ENCODE measurements at regions not wholly inside any gene's neighbourhood (a gene's known extent, or its start where the extent isn't known, plus 50 kb on each side); places are given as distances from the start of the nearest gene placed in this dataset.

- Histone ChIP-seq H3K4me1 (no peaks in the 10 kb centered on the region), H3K9me3 (no peaks in the 10 kb centered on the region), H3K9ac (no peak overlapping the region), H3K27me3 (no peaks in the 10 kb centered on the region), H3K36me3 (no peaks in the 10 kb centered on the region), H4K20me1 (no peaks in the 10 kb centered on the region), H3K4me3 (no peak overlapping the region), H3K4me2 (no peak overlapping the region), H3K27ac (no peak overlapping the region)
- no peak for TF ChIP-seq Cebpa-rat (IDR thresholded peaks at IDR 0.05)
These were observed 638.5 kb downstream of the COL12A1 start for GRCh38 chr6:74567281-74567922.

GRCh38 chr6:74557236-74557635 is 648.6 kb downstream of the COL12A1 start:
- Histone ChIP-seq H3K27me3 (no peaks in the 10 kb centered on the region), H3K4me3 (no peak overlapping the region), H3K27ac (no peak overlapping the region), H3K36me3 (no peaks in the 10 kb centered on the region), H4K20me1 (no peaks in the 10 kb centered on the region), H3K9me3 (no peaks in the 10 kb centered on the region), H3K4me2 (no peak overlapping the region), H3K9ac (no peak overlapping the region), H3K4me1 (no peaks in the 10 kb centered on the region)
- TF ChIP-seq Cebpa-rat (IDR thresholded peaks at IDR 0.05): no peak

DNA sequence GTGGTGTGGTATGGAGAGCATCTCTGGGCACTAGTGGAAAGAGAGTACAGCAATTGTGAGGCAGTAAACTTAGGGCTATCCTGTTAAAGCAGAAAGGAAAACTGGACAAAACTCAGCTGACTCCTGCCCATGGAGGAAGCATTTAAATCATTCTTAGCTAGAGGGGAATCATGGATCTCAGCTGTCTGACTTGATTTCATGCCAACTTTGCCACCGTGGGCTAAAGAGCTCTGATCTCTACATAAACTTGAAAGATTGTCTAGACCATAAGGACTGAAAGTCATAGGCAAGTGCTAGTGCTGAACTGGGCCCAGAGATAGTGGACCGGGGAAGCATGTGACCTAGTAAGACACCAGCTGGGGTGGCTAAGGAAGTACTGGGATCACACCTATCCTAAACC is 651.8 kb downstream of the COL12A1 start:
- no peak overlapping the region for H3K4me3 ChIP-seq
- no peaks in the 10 kb centered on the region for H3K27me3 ChIP-seq
- no peak for TF ChIP-seq Cebpa-rat (IDR thresholded peaks at IDR 0.05)
- H3K9ac ChIP-seq: no peak overlapping the region
- no peaks in the 10 kb centered on the region for H3K9me3 ChIP-seq
- no peaks in the 10 kb centered on the region for H3K36me3 ChIP-seq
- H3K4me1 ChIP-seq: no peaks in the 10 kb centered on the region
- H3K27ac ChIP-seq: no peak overlapping the region
- H4K20me1 ChIP-seq: no peaks in the 10 kb centered on the region
- no peak overlapping the region for H3K4me2 ChIP-seq

- Histone ChIP-seq H3K4me2 (no peak overlapping the region), H3K27ac (no peak overlapping the region)
- no peak for TF ChIP-seq Cebpa-rat (IDR thresholded peaks at IDR 0.05)
These were observed 654.0 kb downstream of the COL12A1 start for GRCh38 chr6:74551896-74552295.

GRCh38 chr6:74550821-74551220 is 655.0 kb downstream of the COL12A1 start:
- Histone ChIP-seq H3K4me1 (no peaks in the 10 kb centered on the region), H3K27ac (no peak overlapping the region), H3K36me3 (no peaks in the 10 kb centered on the region), H4K20me1 (no peaks in the 10 kb centered on the region), H3K9me3 (no peaks in the 10 kb centered on the region), H3K4me2 (no peak overlapping the region), H3K9ac (no peak overlapping the region), H3K4me3 (no peak overlapping the region), H3K27me3 (no peaks in the 10 kb centered on the region)
- no peak for TF ChIP-seq Cebpa-rat (IDR thresholded peaks at IDR 0.05)

More at GRCh38 chr6:74551896-74552295, 654.0 kb downstream of the COL12A1 start:
- Histone ChIP-seq H3K4me3 (no peak overlapping the region), H3K9me3 (no peaks in the 10 kb centered on the region), H4K20me1 (no peaks in the 10 kb centered on the region), H3K36me3 (no peaks in the 10 kb centered on the region), H3K4me1 (no peaks in the 10 kb centered on the region), H3K9ac (no peak overlapping the region), H3K27me3 (no peaks in the 10 kb centered on the region)

DNA sequence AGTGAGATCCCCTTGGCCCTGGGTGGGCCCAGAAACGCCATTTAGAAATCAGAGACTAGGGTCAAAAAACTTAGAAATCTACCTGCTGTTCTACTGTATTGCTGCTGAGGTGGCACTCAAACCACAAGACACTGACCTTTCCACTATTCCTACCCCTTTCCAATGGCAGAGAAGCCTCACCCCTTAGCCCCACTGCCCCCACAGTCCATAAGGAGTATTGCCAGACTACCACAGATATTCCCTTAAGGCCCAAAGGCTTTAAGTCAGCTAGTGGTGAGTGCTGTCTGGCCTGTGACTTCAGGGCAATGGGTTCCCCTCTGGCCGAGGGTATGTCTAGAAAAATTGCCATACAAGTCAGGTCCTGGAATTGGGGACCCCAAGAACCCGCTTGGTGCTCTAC is 656.1 kb downstream of the COL12A1 start:
- H3K9me3 ChIP-seq: no peaks in the 10 kb centered on the region
- H3K36me3 ChIP-seq: no peaks in the 10 kb centered on the region

DNA sequence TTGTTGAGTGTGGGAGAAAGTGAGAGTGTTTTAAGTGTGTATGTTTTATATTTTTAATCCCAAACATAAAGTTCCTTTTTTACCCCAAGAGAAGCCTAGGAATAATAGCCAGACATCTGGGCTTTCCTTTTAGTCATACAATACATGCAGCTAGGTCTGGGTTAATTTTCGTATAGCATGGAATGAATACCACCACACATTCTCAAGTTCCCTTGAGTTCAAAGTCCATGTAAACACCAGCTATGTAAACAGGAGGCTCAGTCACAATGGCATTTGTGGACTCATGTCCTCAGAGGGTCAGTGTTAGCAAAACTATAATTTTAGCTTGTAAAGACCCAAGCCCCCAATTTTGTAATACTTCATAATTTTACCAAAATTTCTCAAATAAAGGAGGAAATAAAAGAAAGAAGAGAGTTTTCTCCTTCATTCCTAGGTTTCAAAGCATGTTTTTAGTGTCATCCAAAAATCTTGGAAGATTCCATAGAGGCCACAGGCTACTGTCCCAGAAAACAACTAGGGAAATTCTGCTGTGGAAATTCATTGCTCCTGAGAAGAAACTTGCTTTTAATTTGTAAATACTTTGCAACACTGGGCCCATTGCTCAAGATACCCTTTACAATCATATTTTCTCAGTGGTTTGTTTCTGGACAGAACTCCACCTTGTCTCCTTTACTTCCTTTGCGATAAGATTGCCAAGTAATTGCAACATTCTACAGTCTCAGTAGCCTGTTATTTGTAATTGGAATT is 671.2 kb downstream of the COL12A1 start:
- Histone ChIP-seq H4K20me1 (no peaks in the 10 kb centered on the region), H3K36me3 (no peaks in the 10 kb centered on the region), H3K4me3 (no peak overlapping the region), H3K9me3 (no peaks in the 10 kb centered on the region), H3K9ac (no peak overlapping the region), H3K4me2 (no peak overlapping the region), H3K27me3 (no peaks in the 10 kb centered on the region), H3K4me1 (no peaks in the 10 kb centered on the region), H3K27ac (no peak overlapping the region)
- no peak for TF ChIP-seq Cebpa-rat (IDR thresholded peaks at IDR 0.05)

More for the DNA sequence above, 656.1 kb downstream of the COL12A1 start:
- Histone ChIP-seq H4K20me1 (no peaks in the 10 kb centered on the region), H3K27ac (no peak overlapping the region), H3K4me2 (no peak overlapping the region), H3K9ac (no peak overlapping the region), H3K4me1 (no peaks in the 10 kb centered on the region), H3K4me3 (no peak overlapping the region), H3K27me3 (no peaks in the 10 kb centered on the region)
- no peak for TF ChIP-seq Cebpa-rat (IDR thresholded peaks at IDR 0.05)

- no peak overlapping the region for H3K9ac ChIP-seq
- no peak overlapping the region for H3K27ac ChIP-seq
- no peaks in the 10 kb centered on the region for H3K4me1 ChIP-seq
- no peak overlapping the region for H3K4me2 ChIP-seq
- no peaks in the 10 kb centered on the region for H3K36me3 ChIP-seq
- no peak for TF ChIP-seq Cebpa-rat (IDR thresholded peaks at IDR 0.05)
- no peak overlapping the region for H3K4me3 ChIP-seq
- H3K9me3 ChIP-seq: peaks cover 4% of the 10 kb centered on the region; the same call in 1 of the 2 replicates
- no peaks in the 10 kb centered on the region for H4K20me1 ChIP-seq
- no peaks in the 10 kb centered on the region for H3K27me3 ChIP-seq
These were observed 686.7 kb downstream of the COL12A1 start for GRCh38 chr6:74519163-74519562.

DNA sequence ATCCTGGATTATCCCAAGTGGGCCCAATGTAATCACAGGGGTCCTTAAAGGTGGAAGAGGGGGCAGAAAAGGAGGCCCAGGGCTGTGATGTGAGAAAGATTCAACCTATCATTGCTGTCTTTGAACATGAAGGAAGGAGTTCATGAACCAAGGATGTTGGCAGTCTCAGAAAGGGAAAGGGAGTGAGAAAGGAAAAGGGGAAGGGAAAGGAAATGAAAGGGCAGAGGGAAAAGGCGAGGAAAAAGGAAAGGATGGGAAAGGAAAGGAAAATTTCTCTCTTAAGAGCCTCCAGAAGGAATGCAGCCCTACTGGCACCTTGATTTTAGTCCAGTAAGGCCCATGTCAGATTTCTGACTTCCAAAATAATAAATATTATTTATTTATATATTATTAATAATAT is 687.8 kb downstream of the COL12A1 start:
- H3K27ac ChIP-seq: no peak overlapping the region
- no peak for TF ChIP-seq Cebpa-rat (IDR thresholded peaks at IDR 0.05)
- H3K4me2 ChIP-seq: no peak overlapping the region
- peaks cover 4% of the 10 kb centered on the region; the same call in 1 of the 2 replicates for H3K9me3 ChIP-seq
- no peaks in the 10 kb centered on the region for H3K27me3 ChIP-seq
- H3K36me3 ChIP-seq: no peaks in the 10 kb centered on the region
- no peak overlapping the region for H3K9ac ChIP-seq
- no peak overlapping the region for H3K4me3 ChIP-seq
- no peaks in the 10 kb centered on the region for H3K4me1 ChIP-seq
- no peaks in the 10 kb centered on the region for H4K20me1 ChIP-seq

GRCh38 chr6:74510878-74511277 is 695.0 kb downstream of the COL12A1 start:
- Histone ChIP-seq H3K27ac (no peak overlapping the region), H3K9me3 (peaks cover 7% of the 10 kb centered on the region), H3K4me3 (no peak overlapping the region), H3K27me3 (no peaks in the 10 kb centered on the region), H3K4me1 (no peaks in the 10 kb centered on the region), H3K9ac (no peak overlapping the region), H3K4me2 (no peak overlapping the region), H4K20me1 (no peaks in the 10 kb centered on the region), H3K36me3 (no peaks in the 10 kb centered on the region)
- no peak for TF ChIP-seq Cebpa-rat (IDR thresholded peaks at IDR 0.05)

All from BLaER1 (cell line).